Esophagus (tissue), 2 donors: ENCODE measurements at regions not wholly inside any gene's neighbourhood (a gene's known extent, or its start where the extent isn't known, plus 50 kb on each side); places are given as distances from the start of the nearest gene placed in this dataset.
"Not testable (repeated sequence)": the region's sequence is repeated elsewhere in the genome, so short reads cannot be mapped to it uniquely, and the experiment has no call there.

Experiments
- H3K27ac ChIP-seq, 2 donors: one replicate each; pipeline ENCODE4 v1.5.1; 2013; ENCODE audit warnings: low read depth in 2 of 2, mild to moderate bottlenecking in 2 of 2, inconsistent platforms in 1 of 2, low read length in 1 of 2, moderate library complexity in 1 of 2
- H3K27me3 ChIP-seq, 2 donors: one replicate each; pipeline ENCODE4 v1.6.1; 2013; ENCODE audit warnings: low read length in 2 of 2, control low read depth in 1 of 2, mild to moderate bottlenecking in 1 of 2; ENCODE audit not compliant: insufficient read depth in 2 of 2, control insufficient read depth in 1 of 2
- H3K36me3 ChIP-seq, 2 donors: one replicate each; pipeline ENCODE4 v1.6.1; 2013; ENCODE audit warnings: low read length in 1 of 2; ENCODE audit not compliant: control insufficient read depth in 2 of 2, insufficient read depth in 2 of 2
- H3K4me1 ChIP-seq, 2 donors: one replicate each; pipeline ENCODE4 v1.6.1; 2013; ENCODE audit warnings: low read length in 1 of 2; ENCODE audit not compliant: control insufficient read depth in 2 of 2, insufficient read depth in 2 of 2
- H3K4me3 ChIP-seq, 2 donors: one replicate each; pipeline ENCODE4 v1.5.1; 2013; ENCODE audit warnings: low read length in 2 of 2, mild to moderate bottlenecking in 2 of 2, low read depth in 1 of 2, moderate library complexity in 1 of 2
- H3K9me3 ChIP-seq, 2 donors: one replicate each; pipeline ENCODE4 v1.6.1; 2013; ENCODE audit warnings: mild to moderate bottlenecking in 2 of 2, low read depth in 1 of 2, low read length in 1 of 2, moderate library complexity in 1 of 2; ENCODE audit not compliant: control insufficient read depth in 2 of 2, insufficient read depth in 1 of 2
- WGBS, 2 donors: extraction: QIAGEN DNeasy Blood & Tissue Kit; methylation state at CpG; one replicate each; pipeline ENCODE4 v1.1.7; 2013; 5-methylcytosine and 5-hydroxymethylcytosine counted together
- donor health status: healthy with polysubstance abuse.
- donor health status: Bipolar disorder and iron deficiency.

DNA sequence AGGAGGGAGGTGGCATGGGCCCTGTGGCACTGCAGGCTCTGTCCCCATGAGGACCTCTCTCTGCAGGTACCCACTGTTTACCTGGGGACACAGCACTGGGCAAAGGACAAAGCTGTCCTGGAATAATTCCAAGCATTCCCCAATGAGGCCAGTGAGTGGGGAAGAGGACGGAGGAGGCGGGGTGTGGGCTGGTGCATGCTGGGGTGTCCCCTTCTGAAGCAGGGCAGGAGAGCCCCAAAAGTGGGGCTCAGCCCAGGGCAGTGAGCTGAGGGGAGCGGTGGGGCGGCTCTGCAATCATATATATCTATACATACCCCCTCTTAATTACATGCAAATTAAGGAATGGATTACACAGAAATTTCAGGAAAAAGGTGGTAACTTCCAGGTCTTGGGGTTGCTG lies 315.8 kb downstream of the ADGRD1 start:
- WGBS, 2 donors, result 90 to 95% methylated on average over 4 of the region's 4 CpGs
- H3K36me3 ChIP-seq, result no peaks in the 10 kb centered on the region
- no peak overlapping the region for H3K27ac ChIP-seq
- no peak overlapping the region for H3K4me3 ChIP-seq
- peaks cover 4 to 9% of the 10 kb centered on the region in 2 donors for H3K4me1 ChIP-seq
- H3K27me3 ChIP-seq, result no peaks in the 10 kb centered on the region
- no peaks in the 10 kb centered on the region for H3K9me3 ChIP-seq

DNA sequence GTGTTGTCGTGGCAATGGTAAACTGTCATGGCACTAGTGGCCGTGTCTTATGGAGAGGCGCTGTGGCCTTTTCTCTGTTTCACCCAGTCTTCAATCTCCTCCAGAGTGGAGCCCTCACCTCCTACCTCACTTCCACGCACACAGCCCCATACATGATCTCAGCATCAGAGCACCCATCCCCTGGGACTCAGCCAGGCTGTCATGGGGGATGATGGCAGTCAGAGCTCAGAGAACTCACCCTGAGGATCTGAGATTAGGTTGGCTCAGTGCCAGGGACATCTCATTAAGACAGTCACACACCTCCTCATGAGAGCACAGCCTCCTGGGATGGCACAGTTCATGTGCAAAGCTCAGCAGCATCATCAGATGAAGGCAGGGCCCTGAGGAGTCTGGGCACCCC lies 316.3 kb downstream of the ADGRD1 start:
- not testable (repeated sequence) for H3K9me3 ChIP-seq, H3K4me3 ChIP-seq, H3K27me3 ChIP-seq, H3K27ac ChIP-seq, H3K4me1 ChIP-seq, H3K36me3 ChIP-seq
- 88% methylated on average over 4 of the region's 4 CpGs for WGBS, 2 donors

DNA sequence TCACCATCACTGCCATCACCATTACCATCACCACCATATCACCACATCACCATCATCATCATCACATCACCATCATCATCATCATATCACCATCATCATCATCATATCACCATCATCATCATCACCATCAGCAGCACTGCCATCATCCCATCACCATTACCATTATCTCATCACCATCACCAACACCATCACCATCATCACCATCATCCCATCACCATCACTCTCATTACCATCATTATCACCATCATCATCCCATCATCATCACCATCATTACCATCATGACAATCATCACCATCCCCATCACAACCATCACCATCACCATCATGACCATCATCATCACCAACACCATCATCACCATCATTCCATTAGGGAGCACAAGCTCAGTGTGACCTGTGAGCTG lies 318.0 kb downstream of the ADGRD1 start:
- Histone ChIP-seq H3K27me3 (no peaks in the 10 kb centered on the region), H3K27ac (no peak overlapping the region), H3K36me3 (no peaks in the 10 kb centered on the region), H3K4me3 (no peak overlapping the region), H3K9me3 (no peaks in the 10 kb centered on the region), H3K4me1 (peaks cover 4% of the 10 kb centered on the region in 2 donors)

DNA sequence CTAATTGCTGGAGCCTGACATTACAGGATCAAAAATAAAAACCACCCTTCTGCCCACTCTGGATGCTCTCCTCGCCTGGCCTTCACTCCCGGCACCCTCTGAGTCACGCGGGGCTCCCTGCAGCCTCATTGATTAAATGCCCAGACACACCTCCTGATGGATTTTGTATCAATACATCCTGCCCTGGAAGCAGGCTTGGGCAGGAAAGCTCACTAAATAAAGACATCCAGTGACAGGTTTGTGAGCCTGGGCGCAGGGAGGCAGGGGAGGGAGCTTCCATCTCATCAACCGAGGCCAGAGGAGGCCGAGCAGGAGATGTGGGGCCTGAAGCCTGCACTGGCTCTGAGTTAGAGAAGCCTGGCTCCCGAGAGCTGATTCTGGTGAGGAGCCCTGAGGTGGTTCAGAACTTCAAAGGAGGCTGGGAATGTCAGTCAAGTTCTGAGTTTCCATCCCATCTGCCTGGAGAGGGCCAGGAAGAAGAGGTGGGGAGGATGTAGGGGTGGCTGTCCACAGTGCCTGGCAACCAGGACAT lies 318.6 kb downstream of the ADGRD1 start:
- 45 to 60% methylated on average over 8 of the region's 8 CpGs for WGBS, 2 donors
- not testable (repeated sequence) for H3K4me1 ChIP-seq, H3K36me3 ChIP-seq, H3K9me3 ChIP-seq, H3K27me3 ChIP-seq, H3K27ac ChIP-seq, H3K4me3 ChIP-seq

- no peaks in the 10 kb centered on the region for H3K9me3 ChIP-seq
- 71 to 86% methylated on average over 11 of the region's 11 CpGs for WGBS, 2 donors
- no peak overlapping the region for H3K27ac ChIP-seq
- no peaks in the 10 kb centered on the region for H3K36me3 ChIP-seq
- H3K4me1 ChIP-seq, result no peaks in the 10 kb centered on the region
- no peaks in the 10 kb centered on the region for H3K27me3 ChIP-seq
- H3K4me3 ChIP-seq, result no peak overlapping the region
Measured at GRCh38 chr12:131273291-131273845, 319.7 kb downstream of the ADGRD1 start.

GRCh38 chr12:131274061-131274460 lies 320.4 kb downstream of the ADGRD1 start:
- H3K27ac ChIP-seq, result no peak overlapping the region
- H3K4me3 ChIP-seq, result no peak overlapping the region
- no peaks in the 10 kb centered on the region for H3K9me3 ChIP-seq
- no peaks in the 10 kb centered on the region for H3K4me1 ChIP-seq
- 83 to 90% methylated on average over 12 of the region's 12 CpGs for WGBS, 2 donors
- no peaks in the 10 kb centered on the region for H3K27me3 ChIP-seq
- H3K36me3 ChIP-seq, result no peaks in the 10 kb centered on the region

- WGBS, 2 donors, result 67 to 78% methylated on average over 14 of the region's 14 CpGs
Measured at GRCh38 chr12:131274906-131275305, 321.2 kb downstream of the ADGRD1 start.

GRCh38 chr12:131275824-131276223 lies 322.1 kb downstream of the ADGRD1 start:
- Histone ChIP-seq H3K27ac (no peak overlapping the region), H3K4me3 (no peak overlapping the region), H3K27me3 (no peaks in the 10 kb centered on the region), H3K9me3 (no peaks in the 10 kb centered on the region), H3K36me3 (no peaks in the 10 kb centered on the region), H3K4me1 (peaks cover 0 to 3% of the 10 kb centered on the region in 2 donors)
- WGBS, 2 donors, result 86 to 87% methylated on average over 6 of the region's 6 CpGs

More at GRCh38 chr12:131274906-131275305, 321.2 kb downstream of the ADGRD1 start:
- H3K27ac ChIP-seq, result no peak overlapping the region
- no peaks in the 10 kb centered on the region for H3K9me3 ChIP-seq
- no peaks in the 10 kb centered on the region for H3K27me3 ChIP-seq
- H3K4me1 ChIP-seq, result no peaks in the 10 kb centered on the region
- no peaks in the 10 kb centered on the region for H3K36me3 ChIP-seq
- no peak overlapping the region for H3K4me3 ChIP-seq

DNA sequence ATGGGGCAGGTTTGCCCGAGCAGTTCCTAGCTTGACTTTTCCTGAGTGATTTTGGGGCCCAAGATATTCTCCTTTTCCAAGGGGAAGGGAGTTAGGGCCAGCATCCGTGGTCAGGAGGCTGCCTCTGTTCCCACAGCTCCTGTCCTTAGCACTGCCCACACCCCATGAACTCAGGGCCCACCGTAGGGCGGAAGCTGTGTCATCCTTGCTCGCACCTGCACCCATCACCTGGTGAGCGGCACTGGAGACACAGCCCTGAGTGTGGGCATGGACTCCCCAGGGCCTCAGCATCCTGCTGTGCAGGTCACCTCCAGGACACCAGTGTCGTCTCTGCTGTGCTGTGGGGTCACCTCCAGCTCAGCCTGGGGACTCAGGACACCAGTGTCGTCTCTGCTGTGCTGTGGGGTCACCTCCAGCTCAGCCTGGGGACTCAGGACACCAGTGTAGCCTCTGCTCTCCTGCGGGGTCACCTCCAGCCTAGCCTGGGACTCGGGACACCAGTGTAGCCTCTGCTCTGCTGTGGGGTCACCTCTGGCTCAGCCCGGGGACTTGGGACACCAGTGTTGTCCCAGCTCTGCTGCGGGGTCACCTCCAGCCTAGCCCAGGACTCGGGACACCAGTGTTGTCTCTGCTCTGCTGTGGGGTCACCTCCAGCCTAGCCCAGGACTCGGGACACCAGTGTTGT lies 322.9 kb downstream of the ADGRD1 start:
- Histone ChIP-seq H3K9me3 (no peaks in the 10 kb centered on the region), H3K27ac (no peak overlapping the region), H3K4me1 (peaks cover 0 to 3% of the 10 kb centered on the region in 2 donors), H3K36me3 (no peaks in the 10 kb centered on the region), H3K27me3 (no peaks in the 10 kb centered on the region), H3K4me3 (no peak overlapping the region)
- WGBS, 2 donors, result 85 to 86% methylated on average over 13 to 14 of the region's 14 CpGs
